HG02571 (cell line): ENCODE measurements at regions not wholly inside any gene's neighbourhood (a gene's known extent, or its start where the extent isn't known, plus 50 kb on each side); places are given as distances from the start of the nearest gene placed in this dataset.

Source experiments
- ATAC-seq: cut with Tn5 transposase; IDR thresholded peaks from one replicate; pipeline ENCODE4 v1.9.1; 2021; ENCODE audit warnings: mild to moderate bottlenecking, moderate library complexity; ENCODE audit not compliant: unreplicated experiment

GRCh38 chr5:133778636-133779035 lies 166.3 kb upstream of the FSTL4 start:
- no peak for ATAC-seq

GRCh38 chr5:133777951-133778350 lies 165.6 kb upstream of the FSTL4 start:
- ATAC-seq, result no peak

- no peak for ATAC-seq
Measured at GRCh38 chr5:133775584-133776304, 163.4 kb upstream of the FSTL4 start.

- no peak for ATAC-seq
Measured at GRCh38 chr5:133773247-133774202, 161.2 kb upstream of the FSTL4 start.

GRCh38 chr5:133769842-133770241 lies 157.5 kb upstream of the FSTL4 start:
- no peak for ATAC-seq

GRCh38 chr5:133763744-133764143 lies 151.4 kb upstream of the FSTL4 start:
- no peak for ATAC-seq

GRCh38 chr5:133761632-133762031 lies 149.3 kb upstream of the FSTL4 start:
- no peak for ATAC-seq

GRCh38 chr5:133760532-133760931 lies 148.2 kb upstream of the FSTL4 start:
- no peak for ATAC-seq

GRCh38 chr5:133758641-133759040 lies 146.3 kb upstream of the FSTL4 start:
- ATAC-seq, result no peak

- no peak for ATAC-seq
Measured at GRCh38 chr5:133757396-133757945, 145.1 kb upstream of the FSTL4 start.

- no peak for ATAC-seq
Measured at GRCh38 chr5:133756756-133757155, 144.4 kb upstream of the FSTL4 start.

GRCh38 chr5:133756036-133756435 lies 143.7 kb upstream of the FSTL4 start:
- ATAC-seq, result no peak

- no peak for ATAC-seq
Measured at GRCh38 chr5:133754575-133755169, 142.3 kb upstream of the FSTL4 start.

GRCh38 chr5:133753856-133754255 lies 141.5 kb upstream of the FSTL4 start:
- no peak for ATAC-seq

GRCh38 chr5:133751846-133752245 lies 139.5 kb upstream of the FSTL4 start:
- no peak for ATAC-seq

GRCh38 chr5:133751421-133751820 lies 139.1 kb upstream of the FSTL4 start:
- no peak for ATAC-seq

GRCh38 chr5:133750856-133751255 lies 138.5 kb upstream of the FSTL4 start:
- ATAC-seq, result no peak

- no peak for ATAC-seq
Measured at GRCh38 chr5:133750356-133750755, 138.0 kb upstream of the FSTL4 start.

GRCh38 chr5:133749331-133749985 lies 137.1 kb upstream of the FSTL4 start:
- no peak for ATAC-seq

- ATAC-seq, result no peak
Measured at GRCh38 chr5:133746834-133747233, 134.5 kb upstream of the FSTL4 start.

- ATAC-seq, result no peak
Measured at GRCh38 chr5:133744960-133745308, 132.6 kb upstream of the FSTL4 start.
